SH-SY5Y (cell line): ENCODE measurements at regions not wholly inside any gene's neighbourhood (a gene's known extent, or its start where the extent isn't known, plus 50 kb on each side); places are given as distances from the start of the nearest gene placed in this dataset.

ENCODE experiments used
- GATA2 ChIP-seq: IDR thresholded peaks from 2 replicates; pipeline ENCODE4 v1.6.1; 2011; ENCODE audit warnings: mild to moderate bottlenecking, low read depth, low read length
- GATA3 ChIP-seq: IDR thresholded peaks from 2 replicates; pipeline ENCODE4 v1.6.1; 2011; ENCODE audit warnings: low read depth, mild to moderate bottlenecking, low read length, moderate library complexity

- TF ChIP-seq GATA3: no peak
- TF ChIP-seq GATA2: no peak
Measured at GRCh38 chr7:145490356-145490755, 626.2 kb upstream of the CNTNAP2 start.

GRCh38 chr7:145489609-145490008, 627.0 kb upstream of the CNTNAP2 start:
- TF ChIP-seq GATA2 (no peak), GATA3 (no peak)

- TF ChIP-seq GATA2 (no peak), GATA3 (no peak)
Measured at GRCh38 chr7:145488816-145489215, 627.8 kb upstream of the CNTNAP2 start.

- no peak for TF ChIP-seq GATA2
- TF ChIP-seq GATA3: no peak
Measured at GRCh38 chr7:145481985-145482384, 634.6 kb upstream of the CNTNAP2 start.

GRCh38 chr7:145478541-145478940, 638.1 kb upstream of the CNTNAP2 start:
- TF ChIP-seq GATA2: no peak
- no peak for TF ChIP-seq GATA3

- no peak for TF ChIP-seq GATA3
- no peak for TF ChIP-seq GATA2
Measured at GRCh38 chr7:145474009-145474686, 638.3 kb upstream of the TPK1 start.

GRCh38 chr7:145471883-145472282, 636.0 kb upstream of the TPK1 start:
- TF ChIP-seq GATA2 (no peak), GATA3 (no peak)

GRCh38 chr7:145464287-145464686, 628.4 kb upstream of the TPK1 start:
- TF ChIP-seq GATA3 (no peak), GATA2 (no peak)

GRCh38 chr7:145462463-145462862, 626.6 kb upstream of the TPK1 start:
- TF ChIP-seq GATA3 (no peak), GATA2 (no peak)

- TF ChIP-seq GATA3: no peak
- TF ChIP-seq GATA2: no peak
Measured at GRCh38 chr7:145434811-145435210, 599.0 kb upstream of the TPK1 start.

- TF ChIP-seq GATA2 (no peak), GATA3 (no peak)
Measured at GRCh38 chr7:145431834-145432233, 596.0 kb upstream of the TPK1 start.

- TF ChIP-seq GATA3 (no peak), GATA2 (no peak)
Measured at GRCh38 chr7:145411066-145411465, 575.2 kb upstream of the TPK1 start.

- TF ChIP-seq GATA2 (no peak), GATA3 (no peak)
Measured at GRCh38 chr7:145398758-145399157, 562.9 kb upstream of the TPK1 start.

- TF ChIP-seq GATA3 (no peak), GATA2 (no peak)
Measured at GRCh38 chr7:145394126-145394525, 558.3 kb upstream of the TPK1 start.

GRCh38 chr7:145382762-145383161, 546.9 kb upstream of the TPK1 start:
- TF ChIP-seq GATA3 (no peak), GATA2 (no peak)

- TF ChIP-seq GATA3 (no peak), GATA2 (no peak)
Measured at GRCh38 chr7:145378197-145378596, 542.3 kb upstream of the TPK1 start.

GRCh38 chr7:145360511-145361100, 524.8 kb upstream of the TPK1 start:
- no peak for TF ChIP-seq GATA3

- TF ChIP-seq GATA3 (no peak), GATA2 (no peak)
Measured at GRCh38 chr7:145350334-145350733, 514.5 kb upstream of the TPK1 start.
